ENCODE measurements at regions not wholly inside any gene's neighbourhood (a gene's known extent, or its start where the extent isn't known, plus 50 kb on each side); places are given as distances from the start of the nearest gene placed in this dataset.

GRCh38 chr1:214165850-214166374, 115.0 kb upstream of the SMYD2 start:
- TF ChIP-seq CTCF (IDR thresholded peaks at IDR 0.05) (no peak), POLR2A (IDR thresholded peaks at IDR 0.05) (no peak)

All from body of pancreas (tissue), 4 donors.